ENCODE measurements at regions not wholly inside any gene's neighbourhood (a gene's known extent, or its start where the extent isn't known, plus 50 kb on each side); places are given as distances from the start of the nearest gene placed in this dataset.
"Not testable (repeated sequence)": the region's sequence is repeated elsewhere in the genome, so short reads cannot be mapped to it uniquely, and the experiment has no call there.

DNA sequence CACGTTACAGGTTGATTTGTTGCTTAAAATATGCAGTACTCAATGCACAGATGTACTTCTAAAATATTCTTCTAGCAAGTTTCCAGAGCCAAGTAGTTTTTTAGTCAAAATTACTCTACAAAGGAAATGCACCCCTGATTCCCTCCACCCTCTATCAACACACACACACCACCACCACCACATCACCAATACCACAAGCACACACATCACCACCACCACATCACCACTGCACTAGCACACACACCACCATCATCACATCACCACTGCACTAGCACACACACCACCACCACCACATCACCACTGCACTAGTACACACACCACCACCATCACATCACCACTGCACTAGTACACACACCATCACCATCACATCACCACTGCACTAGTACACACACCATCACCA is 105.2 kb upstream of the FRG1 start:
- TF ChIP-seq, protein P1, sequence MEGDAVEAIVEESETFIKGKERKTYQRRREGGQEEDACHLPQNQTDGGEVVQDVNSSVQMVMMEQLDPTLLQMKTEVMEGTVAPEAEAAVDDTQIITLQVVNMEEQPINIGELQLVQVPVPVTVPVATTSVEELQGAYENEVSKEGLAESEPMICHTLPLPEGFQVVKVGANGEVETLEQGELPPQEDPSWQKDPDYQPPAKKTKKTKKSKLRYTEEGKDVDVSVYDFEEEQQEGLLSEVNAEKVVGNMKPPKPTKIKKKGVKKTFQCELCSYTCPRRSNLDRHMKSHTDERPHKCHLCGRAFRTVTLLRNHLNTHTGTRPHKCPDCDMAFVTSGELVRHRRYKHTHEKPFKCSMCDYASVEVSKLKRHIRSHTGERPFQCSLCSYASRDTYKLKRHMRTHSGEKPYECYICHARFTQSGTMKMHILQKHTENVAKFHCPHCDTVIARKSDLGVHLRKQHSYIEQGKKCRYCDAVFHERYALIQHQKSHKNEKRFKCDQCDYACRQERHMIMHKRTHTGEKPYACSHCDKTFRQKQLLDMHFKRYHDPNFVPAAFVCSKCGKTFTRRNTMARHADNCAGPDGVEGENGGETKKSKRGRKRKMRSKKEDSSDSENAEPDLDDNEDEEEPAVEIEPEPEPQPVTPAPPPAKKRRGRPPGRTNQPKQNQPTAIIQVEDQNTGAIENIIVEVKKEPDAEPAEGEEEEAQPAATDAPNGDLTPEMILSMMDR (IDR thresholded peaks at IDR 0.05; ENCODE audit: extremely low read depth, missing control alignments): no peak
- no peak for DNase-seq (ENCODE audit: low spot score)

DNA sequence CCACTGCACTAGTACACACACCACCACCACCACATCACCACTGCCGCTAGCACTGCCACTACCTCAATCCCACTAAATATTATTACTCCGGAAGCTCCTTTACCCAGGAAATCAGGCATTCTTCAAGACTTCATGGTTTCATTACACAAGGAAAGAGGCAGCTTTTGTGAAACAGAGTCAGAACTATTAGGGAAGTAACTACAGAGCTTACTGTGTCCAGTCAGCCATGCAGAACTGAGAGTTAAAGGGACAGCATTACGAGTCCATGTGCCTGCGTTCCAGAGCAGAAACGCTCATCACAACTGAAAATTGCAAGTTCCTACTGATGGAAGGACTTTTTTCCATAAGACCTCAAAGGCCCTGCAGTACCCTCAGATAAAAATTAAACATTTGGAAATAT is 103.2 kb upstream of the FRG1 start:
- TF ChIP-seq, protein P1 (IDR thresholded peaks at IDR 0.05; ENCODE audit: extremely low read depth, missing control alignments): no peak

DNA sequence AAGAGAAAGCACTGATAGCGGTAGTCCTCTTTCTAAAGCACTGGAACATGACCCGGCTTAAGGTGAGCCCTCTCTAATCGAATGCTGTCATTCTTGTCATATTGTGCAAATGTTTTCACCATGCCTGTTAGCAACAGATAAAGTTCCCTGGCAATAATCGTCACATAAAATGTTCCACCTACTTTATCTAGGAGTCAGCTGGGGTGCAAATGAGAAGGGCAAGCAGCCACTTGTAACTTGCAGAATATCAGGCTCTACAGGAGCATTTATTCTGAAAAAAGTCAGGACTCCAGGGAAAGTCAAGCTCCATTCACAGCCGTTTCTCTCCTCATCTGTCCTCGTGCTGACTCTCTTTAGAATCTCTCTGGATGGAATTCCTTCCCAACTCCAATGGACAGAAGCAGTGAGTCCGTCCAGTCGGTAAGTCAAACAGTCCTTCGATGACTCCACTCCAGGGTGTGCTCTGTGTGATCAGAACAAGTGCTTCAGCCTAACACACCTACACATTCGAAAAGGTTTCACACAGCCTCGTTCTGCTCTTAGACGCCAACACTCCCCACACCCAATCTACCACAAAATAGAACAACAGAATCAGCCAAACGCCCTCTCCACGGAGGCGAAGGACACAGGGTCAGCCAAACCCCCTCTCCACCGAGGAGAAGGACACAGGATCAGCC is 101.7 kb upstream of the FRG1 start:
- TF ChIP-seq, protein P1 (IDR thresholded peaks at IDR 0.05; ENCODE audit: extremely low read depth, missing control alignments): no peak
- no peak for DNase-seq (ENCODE audit: low spot score)

More for the DNA sequence above, 103.2 kb upstream of the FRG1 start:
- no peak for DNase-seq (ENCODE audit: low spot score)

DNA sequence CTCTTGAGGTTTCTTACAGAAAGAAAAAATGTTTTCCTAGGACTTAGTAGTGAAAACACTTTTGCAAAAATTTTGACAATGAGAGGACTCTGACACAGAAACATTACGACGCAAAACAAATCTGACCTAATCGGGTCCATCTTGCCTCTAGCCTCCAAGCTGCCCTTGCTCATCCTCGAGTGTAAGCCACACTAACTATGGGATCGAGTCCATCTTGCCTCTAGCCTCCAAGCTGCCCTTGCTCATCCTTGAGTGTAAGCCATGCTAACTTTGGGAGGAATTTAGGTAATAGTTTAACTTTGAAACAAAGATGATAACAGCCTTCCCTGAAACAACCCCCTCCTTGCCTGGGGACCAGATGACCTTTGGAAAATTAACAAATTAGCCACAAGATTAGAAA is 100.3 kb upstream of the FRG1 start:
- no peak for DNase-seq (ENCODE audit: low spot score)
- TF ChIP-seq, protein P1 (IDR thresholded peaks at IDR 0.05; ENCODE audit: extremely low read depth, missing control alignments): no peak

DNA sequence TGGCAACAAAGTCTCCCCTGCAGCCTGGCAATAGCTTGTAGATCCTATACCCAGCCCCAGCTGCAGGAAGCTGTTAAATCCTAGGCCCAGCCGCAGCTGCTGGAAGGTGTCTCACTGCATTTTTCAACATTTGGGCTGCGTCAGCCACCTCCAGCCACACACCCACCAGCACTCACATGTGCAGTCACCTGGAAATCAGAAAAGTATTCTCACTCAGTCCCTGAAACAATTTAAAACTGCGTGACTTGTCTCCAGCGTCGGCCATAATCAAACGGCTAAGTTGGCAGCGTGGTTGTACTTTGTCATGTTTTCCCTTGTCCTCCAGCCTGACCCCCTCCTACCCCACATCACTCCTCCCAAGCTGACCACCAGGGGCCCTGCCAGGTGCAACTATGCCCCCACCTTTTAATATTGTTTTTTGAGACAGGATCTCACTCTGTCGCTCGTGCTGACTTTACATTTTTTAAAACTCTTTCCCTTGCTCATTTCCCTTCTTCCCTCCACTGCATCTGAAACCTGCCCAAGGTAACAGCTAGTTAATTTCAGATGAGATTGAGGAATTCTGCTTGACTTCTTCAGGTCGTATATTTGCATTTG is 97.2 kb upstream of the FRG1 start:
- no peak for DNase-seq (ENCODE audit: low spot score)
- TF ChIP-seq, protein P1 (IDR thresholded peaks at IDR 0.05; ENCODE audit: extremely low read depth, missing control alignments): no peak

DNA sequence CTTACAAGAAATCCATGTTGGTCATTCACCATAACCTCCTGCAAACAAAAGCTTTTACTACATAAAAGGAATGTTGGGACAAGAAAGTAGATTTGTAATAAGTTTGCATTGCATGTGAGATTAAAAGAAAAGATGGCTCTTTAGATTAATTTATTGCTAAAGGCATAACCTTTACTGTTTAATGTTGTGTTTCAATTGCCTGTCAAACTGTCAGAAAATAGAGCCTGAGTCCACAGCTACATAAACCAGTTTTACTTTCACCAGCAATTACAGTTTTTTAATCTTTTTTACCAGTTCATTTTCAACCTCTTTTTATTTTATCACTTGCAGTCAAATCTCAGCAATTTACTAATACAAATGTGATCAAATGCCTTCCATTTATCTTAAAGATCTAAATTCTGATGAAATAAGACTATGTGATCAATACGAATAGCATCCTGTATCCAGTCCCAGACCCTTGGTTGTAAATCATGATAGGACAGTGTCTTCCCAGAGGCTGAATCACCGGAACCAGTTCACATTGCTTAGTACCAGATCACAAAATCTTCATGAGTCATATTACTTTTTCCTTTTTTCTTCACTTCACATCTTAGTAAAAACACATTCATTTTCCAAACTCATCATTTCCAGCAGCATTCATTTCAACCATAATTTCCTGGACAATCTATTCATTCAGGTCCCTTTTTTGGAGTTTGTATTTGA is 95.4 kb upstream of the FRG1 start:
- no peak for DNase-seq (ENCODE audit: low spot score)
- TF ChIP-seq, protein P1 (IDR thresholded peaks at IDR 0.05; ENCODE audit: extremely low read depth, missing control alignments): no peak

DNA sequence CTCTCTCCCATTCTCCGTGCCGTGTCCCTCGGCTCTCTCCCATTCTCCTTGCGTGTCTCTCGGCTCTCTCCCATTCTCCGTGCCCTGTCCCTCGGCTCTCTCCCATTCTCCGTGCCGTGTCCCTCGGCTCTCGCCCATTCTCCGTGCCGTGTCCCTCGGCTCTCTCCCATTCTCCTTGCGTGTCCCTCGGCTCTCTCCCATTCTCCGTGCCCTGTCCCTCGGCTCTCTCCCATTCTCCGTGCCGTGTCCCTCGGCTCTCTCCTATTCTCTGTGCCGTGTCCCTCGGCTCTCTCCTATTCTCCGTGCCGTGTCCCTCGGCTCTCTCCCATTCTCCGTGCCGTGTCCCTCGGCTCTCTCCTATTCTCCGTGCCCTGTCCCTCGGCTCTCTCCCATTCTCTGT is 94.6 kb upstream of the FRG1 start:
- not testable (repeated sequence) for DNase-seq (ENCODE audit: low spot score)

DNA sequence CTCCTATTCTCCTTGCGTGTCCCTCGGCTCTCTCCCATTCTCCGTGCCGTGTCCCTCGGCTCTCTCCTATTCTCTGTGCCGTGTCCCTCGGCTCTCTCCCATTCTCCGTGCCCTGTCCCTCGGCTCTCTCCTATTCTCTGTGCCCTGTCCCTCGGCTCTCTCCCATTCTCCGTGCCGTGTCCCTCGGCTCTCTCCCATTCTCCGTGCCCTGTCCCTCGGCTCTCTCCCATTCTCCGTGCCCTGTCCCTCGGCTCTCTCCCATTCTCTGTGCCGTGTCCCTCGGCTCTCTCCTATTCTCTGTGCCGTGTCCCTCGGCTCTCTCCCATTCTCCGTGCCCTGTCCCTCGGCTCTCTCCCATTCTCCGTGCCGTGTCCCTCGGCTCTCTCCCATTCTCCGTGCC is 94.1 kb upstream of the FRG1 start:
- not testable (repeated sequence) for DNase-seq (ENCODE audit: low spot score)

DNA sequence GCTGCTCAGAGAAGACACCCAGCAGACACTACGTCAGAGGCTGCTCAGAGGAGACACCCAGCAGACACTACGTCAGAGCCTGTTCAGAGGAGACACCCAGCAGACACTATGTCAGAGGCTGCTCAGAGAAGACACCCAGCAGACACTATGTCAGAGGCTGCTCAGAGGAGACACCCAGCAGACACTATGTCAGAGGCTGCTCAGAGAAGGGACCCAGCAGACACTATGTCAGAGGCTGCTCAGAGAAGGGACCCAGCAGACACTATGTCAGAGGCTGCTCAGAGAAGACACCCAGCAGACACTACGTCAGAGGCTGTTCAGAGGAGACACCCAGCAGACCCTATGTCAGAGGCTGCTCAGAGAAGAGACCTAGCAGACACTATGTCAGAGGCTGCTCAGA is 92.0 kb upstream of the FRG1 start:
- not testable (repeated sequence) for DNase-seq (ENCODE audit: low spot score)
